ENCODE measurements at regions not wholly inside any gene's neighbourhood (a gene's known extent, or its start where the extent isn't known, plus 50 kb on each side); places are given as distances from the start of the nearest gene placed in this dataset.
"Not testable (repeated sequence)": the region's sequence is repeated elsewhere in the genome, so short reads cannot be mapped to it uniquely, and the experiment has no call there.

DNA sequence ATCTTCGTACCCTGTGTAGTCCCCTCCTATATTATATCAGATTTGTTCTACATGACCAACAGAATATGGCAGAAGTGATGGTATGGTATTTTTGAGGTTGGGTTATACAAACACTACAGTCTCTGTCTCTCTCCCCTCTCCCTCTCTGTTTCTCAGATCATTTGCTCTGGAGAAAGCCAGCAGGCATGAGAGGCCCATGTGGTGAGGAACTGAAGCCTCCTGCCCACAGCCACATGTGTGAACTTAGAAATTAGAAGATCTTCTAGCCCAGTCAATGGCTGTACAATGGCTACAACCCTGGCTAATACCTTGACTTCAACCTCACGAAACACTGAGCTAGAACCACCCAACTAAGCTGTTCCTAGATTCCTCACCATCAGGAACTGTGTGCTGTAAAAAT lies 250.6 kb downstream of the SMAD2 start:
- DNase-seq (ENCODE audit: low read depth): no peak

DNA sequence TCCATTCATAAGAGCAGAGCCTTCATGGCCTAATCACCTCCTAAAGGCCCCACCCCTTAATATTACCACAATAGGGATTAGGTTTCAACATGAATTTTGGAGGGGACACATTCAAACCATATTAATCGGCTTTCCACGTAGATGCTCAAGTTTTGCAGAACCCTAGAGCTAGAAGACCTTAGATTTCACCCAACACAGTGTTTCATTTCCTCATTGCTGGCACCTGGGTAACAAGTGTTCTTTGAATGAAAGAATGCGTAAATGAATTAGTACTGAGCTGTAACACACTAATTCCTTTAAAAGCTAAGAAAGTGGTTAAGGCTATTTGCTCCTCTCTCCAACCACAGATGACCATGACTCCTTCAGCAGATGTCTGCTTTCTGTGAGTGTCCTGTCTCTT lies 252.5 kb downstream of the SMAD2 start:
- DNase-seq (ENCODE audit: low read depth): no peak

- DNase-seq (ENCODE audit: low read depth): no peak
Observed at GRCh38 chr18:47669815-47670214, 260.6 kb downstream of the SMAD2 start.

GRCh38 chr18:47658498-47658897 lies 272.0 kb downstream of the SMAD2 start:
- DNase-seq (ENCODE audit: low read depth): no peak

DNA sequence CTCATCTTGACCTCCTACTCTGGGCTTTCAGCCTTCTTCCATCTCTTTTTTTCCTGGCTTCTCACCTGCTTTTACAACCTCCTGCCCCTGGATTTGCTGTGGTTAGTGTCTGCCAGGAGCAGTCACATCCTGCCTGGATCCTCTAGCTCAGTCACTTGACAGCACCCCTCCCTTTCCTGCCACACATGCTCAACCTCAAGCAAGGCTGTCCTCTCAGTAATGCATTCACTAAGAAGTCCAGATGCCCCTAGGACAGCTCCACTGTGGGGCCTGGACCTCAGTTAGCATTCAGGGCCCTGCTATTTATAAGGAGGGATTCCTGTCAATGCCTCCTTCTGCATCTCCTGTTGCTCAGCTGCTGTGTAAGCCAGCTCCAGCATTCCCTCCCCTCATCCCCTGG lies 275.5 kb downstream of the SMAD2 start:
- no peak for DNase-seq (ENCODE audit: low read depth)

DNA sequence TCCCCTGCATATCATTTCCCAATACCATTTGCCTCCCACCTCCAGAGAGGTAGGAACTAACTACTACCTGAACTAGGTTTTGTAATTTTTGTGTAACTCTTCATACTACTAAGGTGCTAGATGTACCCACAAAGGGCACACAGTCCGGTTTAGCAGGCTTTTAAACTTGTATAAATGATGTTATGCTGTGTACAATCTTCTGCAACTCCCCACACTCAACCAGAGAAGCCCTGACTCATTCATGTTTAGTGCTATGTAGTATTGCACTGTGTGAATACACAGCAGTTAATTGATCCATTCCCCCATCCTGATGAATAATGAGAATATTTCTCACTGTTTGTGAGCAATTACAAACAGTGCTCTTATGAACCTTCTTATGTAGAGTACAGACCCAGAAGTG lies 285.6 kb downstream of the SMAD2 start:
- no peak for DNase-seq (ENCODE audit: low read depth)

GRCh38 chr18:47637551-47637950 lies 292.9 kb downstream of the SMAD2 start:
- DNase-seq (ENCODE audit: low read depth): not testable (repeated sequence)

DNA sequence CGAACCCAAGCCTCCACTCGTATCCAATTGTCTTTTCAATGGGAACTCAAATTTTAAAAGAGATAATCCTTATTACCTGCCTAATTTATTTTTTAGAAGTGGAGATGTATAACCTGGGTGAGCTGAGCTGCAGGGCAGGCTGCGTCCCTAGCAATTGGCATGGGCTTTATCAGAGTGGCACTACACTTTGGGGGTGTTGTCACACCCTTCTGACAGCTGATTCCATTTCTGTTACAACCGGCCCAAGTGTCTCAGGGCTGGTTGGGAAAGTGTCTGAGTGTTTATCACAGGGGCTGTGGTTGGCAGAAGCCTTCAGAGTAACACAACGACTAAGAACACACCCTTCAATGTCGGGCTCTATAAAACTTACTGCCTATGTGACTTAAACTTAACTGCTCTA lies 295.0 kb downstream of the SMAD2 start:
- no peak for DNase-seq (ENCODE audit: low read depth)

DNA sequence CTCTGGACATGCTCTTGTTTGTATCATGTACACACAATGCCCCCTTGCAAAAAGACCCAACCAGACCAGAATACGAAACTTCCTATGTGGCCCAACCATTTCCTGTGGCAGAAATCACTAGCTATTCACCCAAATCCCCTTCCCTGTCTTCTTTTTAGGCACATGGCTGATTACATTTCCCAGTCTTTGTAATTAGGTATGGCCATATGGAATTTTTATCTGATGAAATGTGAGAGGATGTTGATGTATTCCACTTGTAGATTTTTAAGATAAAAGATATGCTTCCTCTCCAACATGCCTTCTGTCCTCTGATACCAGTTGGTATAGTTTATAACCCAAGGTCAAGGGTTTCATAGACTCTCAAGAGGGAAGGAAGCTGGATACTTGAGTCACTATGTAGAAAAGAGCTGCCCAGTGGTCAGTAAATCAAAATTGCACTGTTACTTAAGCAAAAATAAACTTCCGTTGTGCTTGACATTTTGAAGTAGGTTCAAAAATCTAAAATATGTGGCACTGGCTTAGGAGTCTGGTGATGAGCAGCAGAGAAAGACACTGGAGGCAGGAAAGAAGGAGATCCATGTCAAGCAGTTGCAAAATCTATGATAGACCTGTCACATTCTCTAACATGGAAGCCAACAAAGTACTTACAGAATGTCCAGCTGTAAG lies 297.4 kb downstream of the SMAD2 start:
- DNase-seq (ENCODE audit: low read depth): no peak

- no peak for DNase-seq (ENCODE audit: low read depth)
Observed at GRCh38 chr18:47628893-47629292, 301.6 kb downstream of the SMAD2 start.

DNA sequence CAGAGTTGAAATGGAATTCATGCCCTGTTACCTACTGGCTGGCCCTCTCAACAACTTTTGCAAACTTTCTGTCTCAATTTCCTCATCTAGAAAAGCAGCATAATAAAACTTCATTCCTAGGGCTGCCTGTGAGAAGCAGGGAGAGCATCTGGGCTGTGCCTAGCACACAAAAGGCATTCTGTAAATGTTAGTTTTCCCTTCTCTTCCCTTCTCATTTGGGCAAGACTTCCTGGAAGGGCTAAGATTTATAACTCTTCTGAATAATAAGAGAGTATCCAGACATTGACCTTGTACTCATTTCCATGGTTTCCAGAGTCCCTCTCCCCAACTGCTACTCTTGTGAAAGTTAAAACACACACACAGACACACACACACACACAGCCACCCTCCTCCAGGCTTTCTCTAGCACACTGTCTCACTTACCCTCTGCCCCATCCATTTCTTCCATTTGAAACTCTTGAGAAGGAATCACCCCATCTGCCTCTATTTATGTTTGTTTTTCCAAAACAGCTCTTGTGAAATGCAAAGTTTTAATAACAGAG lies 302.1 kb downstream of the SMAD2 start:
- DNase-seq (ENCODE audit: low read depth): no peak

DNA sequence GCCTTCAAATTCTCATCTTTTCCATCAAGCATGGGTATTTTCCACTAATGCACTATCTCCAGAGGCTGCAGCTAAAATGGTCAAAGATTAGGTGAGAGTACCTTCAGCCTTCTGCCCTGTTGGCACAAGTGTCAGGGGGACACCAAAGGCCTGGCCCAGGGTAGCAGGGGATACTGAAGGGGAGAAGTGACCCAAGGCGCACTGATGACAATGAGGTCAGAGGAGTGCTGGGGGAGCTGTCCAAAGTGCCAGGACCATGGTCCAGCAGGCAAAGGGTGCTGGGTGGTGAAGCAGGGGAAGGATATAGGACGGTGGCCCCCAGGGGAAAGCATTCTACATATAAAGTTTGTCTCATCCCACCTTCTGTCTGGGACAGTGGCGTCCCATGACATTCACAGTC lies 303.4 kb downstream of the SMAD2 start:
- DNase-seq (ENCODE audit: low read depth): no peak

DNA sequence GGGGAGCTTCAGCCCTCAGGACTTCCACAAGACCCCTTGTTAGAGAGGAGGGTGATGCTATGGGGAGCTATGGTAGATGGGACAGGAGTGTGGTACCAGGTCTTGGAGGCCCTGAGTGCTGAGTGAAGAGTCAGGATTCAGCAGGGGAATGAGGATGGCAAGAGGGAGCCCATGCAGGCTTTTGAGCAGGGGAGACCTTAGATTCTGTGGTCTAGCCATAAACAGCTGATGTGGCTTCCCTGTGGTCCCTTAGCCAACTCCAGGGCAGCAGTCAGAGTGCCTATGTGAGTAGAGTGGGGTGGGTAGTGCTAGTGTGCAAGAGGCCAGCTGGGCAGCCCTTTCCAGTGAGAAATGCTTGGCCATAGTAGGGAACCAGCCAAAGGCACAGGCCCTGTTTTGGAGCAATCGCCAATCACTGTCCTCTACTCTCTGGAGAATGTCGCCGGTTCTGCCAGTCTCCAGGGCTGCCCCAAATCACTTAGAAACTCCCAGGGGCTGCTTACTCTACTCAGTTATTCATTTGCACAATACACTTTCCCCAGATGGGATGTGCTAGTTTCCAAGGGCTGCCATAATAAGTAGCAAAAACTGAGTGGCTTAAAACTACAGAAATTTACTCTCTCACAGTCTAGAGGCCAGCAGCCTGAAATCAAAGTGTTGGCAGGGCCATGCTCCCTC lies 310.5 kb downstream of the SMAD2 start:
- DNase-seq (ENCODE audit: low read depth): no peak

DNA sequence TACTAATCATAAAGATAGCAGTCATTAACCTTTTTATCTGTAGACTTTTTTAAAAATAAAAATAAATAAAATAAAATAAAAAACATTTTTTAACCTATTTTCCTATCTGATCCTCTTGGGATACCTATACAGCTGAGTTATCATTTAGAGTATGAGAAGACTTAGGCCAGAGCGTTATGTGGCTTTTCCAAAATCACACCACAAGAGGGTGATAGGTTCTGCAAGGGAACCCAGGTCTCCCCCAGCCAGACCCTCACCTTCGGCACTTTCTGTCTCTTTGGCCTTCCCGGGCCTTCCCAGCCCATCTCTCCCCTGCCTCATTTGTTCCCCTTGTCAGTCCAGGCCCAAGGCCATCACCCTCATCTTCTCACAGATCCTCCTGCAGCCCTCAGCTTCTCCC lies 311.7 kb downstream of the SMAD2 start:
- no peak for DNase-seq (ENCODE audit: low read depth)

- no peak for DNase-seq (ENCODE audit: low read depth)
Observed at GRCh38 chr18:47615043-47615442, 315.4 kb downstream of the SMAD2 start.

DNA sequence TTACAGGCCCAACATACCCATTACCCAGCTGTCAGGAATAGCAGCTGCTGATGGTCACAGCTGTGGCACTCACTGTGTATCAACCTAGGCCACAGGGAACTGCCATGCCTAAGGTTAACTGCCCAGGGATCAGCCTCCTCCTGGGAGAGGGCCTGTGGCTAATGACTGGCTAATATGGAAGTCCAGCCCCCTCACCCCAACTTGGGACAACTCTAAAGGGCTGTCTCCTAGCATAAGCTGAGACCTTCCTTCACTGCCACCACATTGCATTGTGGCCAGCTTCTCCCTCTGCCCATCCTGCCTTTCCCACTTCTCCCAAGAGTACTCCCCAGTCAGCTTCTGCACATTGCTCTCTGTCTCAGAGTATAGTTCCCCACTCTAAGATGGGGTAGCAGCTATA lies 316.5 kb downstream of the SMAD2 start:
- no peak for DNase-seq (ENCODE audit: low read depth)

DNA sequence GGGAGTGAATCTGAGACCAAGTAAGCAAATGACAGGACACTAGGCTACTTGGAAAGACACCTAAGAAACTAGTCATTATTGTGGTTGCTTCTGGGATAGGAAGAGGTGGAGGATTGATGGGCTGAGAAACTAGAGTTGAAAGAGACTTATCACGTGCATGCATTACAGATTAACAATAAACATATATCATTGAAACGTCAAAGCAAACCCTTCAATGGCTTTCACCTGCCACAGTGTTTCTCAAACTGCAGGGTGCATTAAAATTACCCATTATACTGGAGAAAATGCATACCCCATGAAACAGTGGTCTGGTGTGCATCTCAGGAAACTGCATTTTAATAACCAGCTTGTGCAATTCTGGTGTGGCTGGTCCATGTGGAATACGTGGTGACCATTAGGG lies 318.8 kb downstream of the SMAD2 start:
- no peak for DNase-seq (ENCODE audit: low read depth)

- DNase-seq (ENCODE audit: low read depth): no peak
Observed at GRCh38 chr18:47606526-47606925, 323.9 kb downstream of the SMAD2 start.

DNA sequence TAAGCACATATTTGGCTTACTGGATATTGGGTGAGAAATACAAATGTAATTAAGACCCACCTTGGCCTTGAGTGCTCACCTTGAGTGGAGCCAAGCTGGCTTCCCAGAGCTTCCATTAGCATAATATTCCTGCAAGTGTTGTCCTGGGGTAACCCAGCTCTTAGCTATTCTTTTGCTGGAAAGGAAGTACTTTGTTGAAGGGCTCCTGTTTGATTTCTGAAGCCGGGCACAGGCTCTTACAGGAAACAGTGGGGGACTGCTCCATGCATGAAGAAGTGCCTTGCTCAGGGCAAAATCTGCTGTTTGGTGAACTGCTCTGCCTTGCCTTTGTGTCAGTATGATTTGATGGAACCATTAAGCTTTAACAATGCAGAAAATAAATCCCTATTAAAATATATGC lies 325.4 kb downstream of the SMAD2 start:
- no peak for DNase-seq (ENCODE audit: low read depth)

DNA sequence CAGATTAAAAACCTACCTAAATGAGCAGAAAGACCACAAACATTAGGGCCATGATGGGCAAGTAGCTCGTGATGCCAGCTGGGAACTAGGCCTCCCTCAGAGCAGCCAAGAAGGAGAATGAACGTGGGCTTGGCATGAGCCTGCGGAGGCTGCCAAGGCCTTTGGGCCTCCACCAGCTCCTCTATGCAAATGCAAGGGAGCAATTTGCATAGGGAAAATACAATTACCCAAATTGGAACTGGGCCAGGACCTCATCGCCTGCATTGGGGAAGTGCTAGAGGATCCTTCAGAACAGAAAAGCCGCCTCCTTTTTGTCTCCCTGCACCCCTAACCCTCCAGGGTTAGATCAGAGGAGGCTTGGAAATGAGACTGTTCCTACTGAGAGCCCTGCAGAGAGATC lies 326.4 kb downstream of the SMAD2 start:
- DNase-seq (ENCODE audit: low read depth): no peak

GRCh38 chr18:47603158-47603557 lies 327.3 kb downstream of the SMAD2 start:
- no peak for DNase-seq (ENCODE audit: low read depth)

DNA sequence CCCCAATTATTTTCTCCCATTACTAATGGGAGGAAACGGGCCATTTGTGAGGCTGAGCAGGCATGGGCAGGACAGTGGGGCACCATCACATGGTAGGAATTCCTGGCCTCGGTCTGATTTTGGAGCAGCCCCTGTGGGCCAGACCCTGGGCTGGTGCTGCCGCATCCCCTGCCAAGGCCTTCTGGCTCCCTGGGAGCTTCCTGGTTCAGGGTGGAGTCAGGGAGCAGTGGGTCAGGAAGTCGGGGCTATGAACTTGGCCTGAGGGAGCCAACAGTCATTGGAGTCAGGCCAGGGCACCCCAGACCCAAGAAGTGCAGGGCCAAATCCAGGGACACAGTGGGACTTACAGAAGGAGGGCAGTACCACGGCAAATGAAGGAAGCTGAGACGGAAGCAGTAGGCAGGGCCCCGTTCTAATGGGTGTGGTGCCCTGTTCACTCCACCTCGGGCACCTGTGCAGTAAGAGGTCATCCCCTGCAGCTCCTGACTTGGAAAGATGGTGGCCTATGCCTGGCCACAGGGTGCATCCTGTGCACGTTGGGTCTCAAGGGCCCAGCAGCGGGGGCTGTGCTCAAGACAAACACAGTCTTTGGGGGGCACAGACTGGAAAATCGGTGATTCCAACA lies 328.1 kb downstream of the SMAD2 start:
- no peak for DNase-seq (ENCODE audit: low read depth)

DNA sequence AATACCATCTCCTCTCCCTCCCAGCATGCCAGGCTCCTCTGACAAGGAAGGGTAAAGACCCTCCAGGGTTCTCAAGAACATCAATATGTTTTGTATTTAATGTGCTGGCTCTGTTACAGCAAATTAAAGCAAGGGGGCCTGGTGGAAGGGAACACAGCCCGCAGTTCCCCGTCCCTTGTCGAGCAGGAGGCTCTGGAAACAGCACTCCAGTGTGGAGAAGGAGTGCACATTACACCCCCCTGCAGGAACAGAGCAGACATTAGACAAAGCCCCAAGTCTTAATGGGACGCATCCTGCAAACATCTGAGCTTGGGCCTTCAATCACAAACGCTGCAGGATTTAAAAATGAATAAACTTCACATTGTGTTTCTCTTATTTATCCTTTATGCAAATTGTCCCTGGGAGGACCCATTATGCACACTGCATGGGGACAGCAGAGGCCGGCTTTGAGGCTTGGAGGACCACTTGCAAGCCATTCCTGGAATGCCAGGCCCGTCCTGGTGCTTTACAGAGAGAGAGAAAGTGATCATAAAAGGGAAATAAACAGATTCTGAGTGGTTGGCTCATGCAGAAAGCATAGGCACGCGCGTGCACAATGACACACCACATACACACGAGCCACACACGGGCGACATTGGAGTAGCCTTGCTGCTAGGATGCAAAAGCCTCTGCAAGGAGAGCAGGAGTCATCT lies 328.7 kb downstream of the SMAD2 start:
- DNase-seq (ENCODE audit: low read depth): no peak
